ENCODE measurements at regions not wholly inside any gene's neighbourhood (a gene's known extent, or its start where the extent isn't known, plus 50 kb on each side); places are given as distances from the start of the nearest gene placed in this dataset.

DNA sequence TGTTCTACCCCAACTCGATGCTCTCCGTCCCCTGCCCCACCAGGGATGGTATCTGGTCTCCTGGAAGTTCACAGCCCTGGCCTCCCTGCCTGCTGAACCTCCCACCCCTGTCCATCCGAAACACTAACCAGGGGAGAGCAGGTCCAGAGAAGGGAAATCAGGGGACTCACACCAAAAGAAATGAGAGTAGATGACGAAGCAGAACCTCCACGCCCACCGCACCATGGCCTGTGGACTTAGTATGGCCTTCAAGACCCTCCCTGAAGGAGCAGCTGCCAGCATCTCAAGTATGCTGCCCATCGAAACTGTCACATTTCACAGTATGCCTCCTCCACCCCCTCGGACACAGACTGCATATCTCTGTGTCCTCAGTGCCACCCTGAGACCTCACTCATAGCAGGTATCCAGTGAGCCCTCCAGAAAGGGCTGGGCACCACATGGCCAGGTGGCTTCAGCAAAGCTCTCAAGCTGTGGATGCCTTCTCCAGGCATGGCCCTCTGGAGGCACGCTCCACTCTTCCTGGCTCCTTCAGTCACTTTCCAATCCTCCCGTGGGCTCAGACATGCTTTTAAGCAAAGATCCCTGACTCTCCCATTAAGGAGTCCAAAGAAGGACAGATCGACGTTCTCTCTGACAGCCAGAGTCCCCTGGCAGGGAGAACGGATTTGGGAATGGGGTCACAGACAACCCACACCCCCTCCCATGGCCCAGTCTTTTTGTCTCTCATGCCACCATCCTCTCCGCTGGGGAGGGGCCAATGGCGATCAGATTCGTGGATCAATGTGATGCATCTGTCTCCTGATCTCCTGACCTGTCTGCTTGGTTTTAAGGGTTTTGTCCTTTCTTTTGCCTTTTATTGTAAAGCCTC is 158.4 kb downstream of the ANKRD60 start:
- Histone ChIP-seq H3K36me3 (replicated peaks in 1 of 2) (no peaks in the 10 kb centered on the region), H3K9me3 (replicated peaks in 1 of 3) (no peaks in the 10 kb centered on the region), H3K27ac (no peak overlapping the region), H3K4me1 (replicated peaks in 1 of 2) (no peaks in the 10 kb centered on the region), H3K4me3 (no peak overlapping the region), H3K27me3 (no peaks in the 10 kb centered on the region)
- WGBS, 4 donors, result 76 to 85% (median 76%) methylated on average over 14 to 16 of the region's 16 CpGs
- peak in 2 of 7 donors; percentile 8 to 20 for DNase-seq
- intact Hi-C loops (cut with DNase I), result no loop called here
- TF ChIP-seq POLR2A (IDR thresholded peaks at IDR 0.05), result no peak
- TF ChIP-seq, protein P1, sequence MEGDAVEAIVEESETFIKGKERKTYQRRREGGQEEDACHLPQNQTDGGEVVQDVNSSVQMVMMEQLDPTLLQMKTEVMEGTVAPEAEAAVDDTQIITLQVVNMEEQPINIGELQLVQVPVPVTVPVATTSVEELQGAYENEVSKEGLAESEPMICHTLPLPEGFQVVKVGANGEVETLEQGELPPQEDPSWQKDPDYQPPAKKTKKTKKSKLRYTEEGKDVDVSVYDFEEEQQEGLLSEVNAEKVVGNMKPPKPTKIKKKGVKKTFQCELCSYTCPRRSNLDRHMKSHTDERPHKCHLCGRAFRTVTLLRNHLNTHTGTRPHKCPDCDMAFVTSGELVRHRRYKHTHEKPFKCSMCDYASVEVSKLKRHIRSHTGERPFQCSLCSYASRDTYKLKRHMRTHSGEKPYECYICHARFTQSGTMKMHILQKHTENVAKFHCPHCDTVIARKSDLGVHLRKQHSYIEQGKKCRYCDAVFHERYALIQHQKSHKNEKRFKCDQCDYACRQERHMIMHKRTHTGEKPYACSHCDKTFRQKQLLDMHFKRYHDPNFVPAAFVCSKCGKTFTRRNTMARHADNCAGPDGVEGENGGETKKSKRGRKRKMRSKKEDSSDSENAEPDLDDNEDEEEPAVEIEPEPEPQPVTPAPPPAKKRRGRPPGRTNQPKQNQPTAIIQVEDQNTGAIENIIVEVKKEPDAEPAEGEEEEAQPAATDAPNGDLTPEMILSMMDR (IDR thresholded peaks at IDR 0.05), result no peak

DNA sequence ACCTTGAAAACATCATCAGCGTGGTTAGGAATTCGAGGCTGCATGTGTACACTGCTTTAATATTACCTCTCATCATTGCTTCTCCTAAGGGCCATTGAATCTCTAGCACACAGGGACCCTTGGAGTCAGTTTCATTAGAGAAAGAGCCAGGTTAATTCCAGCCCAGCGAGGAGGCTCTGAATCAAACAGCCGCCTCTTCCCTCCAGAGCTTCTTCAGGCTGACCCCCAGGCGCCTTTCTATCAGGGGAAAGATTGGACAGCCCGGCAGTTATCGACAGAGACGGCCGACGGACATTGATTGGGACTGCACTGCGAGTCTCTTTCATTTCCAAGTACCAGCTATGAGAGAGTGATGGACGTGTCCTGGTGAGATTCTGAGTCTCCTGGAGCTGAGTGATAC is 159.2 kb downstream of the ANKRD60 start:
- H3K4me1 ChIP-seq (replicated peaks in 1 of 2), result no peaks in the 10 kb centered on the region

DNA sequence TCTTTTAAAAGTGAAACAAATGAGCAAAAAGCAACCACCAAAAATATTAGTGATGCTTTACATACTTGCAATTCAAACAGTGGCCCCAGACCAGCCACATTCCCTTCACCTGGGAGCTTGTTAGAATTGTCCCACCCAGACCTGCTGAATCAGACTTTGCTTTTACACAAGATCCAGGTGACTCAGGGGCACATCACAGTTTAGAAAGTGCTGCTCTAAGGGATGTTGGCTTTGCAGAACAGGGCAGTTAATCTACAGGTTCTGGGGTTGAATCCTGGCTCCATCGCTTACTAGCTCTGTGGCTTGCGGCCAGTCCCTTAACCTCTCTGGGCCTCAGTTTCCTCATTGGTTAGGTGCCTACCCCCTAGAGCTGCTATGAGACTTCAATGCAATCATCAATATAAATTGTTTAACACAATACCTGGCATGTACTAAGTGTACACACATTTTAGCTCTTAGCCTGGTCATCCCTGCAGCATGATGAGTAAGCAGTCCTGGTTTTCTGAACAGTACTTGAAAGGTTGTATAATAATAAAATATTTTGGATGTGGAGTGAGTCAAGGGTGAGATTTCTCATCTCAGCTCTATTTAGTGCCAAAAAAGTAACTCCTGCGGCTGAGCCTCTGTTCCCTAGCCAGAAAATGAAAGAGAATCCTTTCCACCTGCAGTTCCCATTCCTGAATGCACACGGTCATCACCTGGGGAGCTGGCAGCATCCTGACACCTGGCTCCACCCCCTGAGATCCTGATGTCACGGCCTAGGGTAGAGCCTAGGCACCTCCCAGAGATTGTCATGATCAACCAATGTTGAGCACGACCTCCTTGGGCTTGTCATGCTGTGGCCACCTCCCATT is 162.7 kb downstream of the ANKRD60 start:
- no peaks in the 10 kb centered on the region for H3K4me1 ChIP-seq (replicated peaks in 1 of 2)
- no peaks in the 10 kb centered on the region for H3K36me3 ChIP-seq (replicated peaks in 1 of 2)
- no peak overlapping the region for H3K27ac ChIP-seq
- no peaks in the 10 kb centered on the region for H3K9me3 ChIP-seq (replicated peaks in 1 of 3)
- DNase-seq, result peak in 2 of 7 donors; percentile 6 to 20
- H3K27me3 ChIP-seq, result no peaks in the 10 kb centered on the region
- intact Hi-C loops (cut with DNase I), result no loop called here
- TF ChIP-seq POLR2A (IDR thresholded peaks at IDR 0.05), result no peak
- TF ChIP-seq, protein P1 (IDR thresholded peaks at IDR 0.05), result no peak
- H3K4me3 ChIP-seq, result no peak overlapping the region
- 48 to 79% (median 66%) methylated on average over 5 to 6 of the region's 6 CpGs for WGBS, 4 donors

More for the DNA sequence above, 159.2 kb downstream of the ANKRD60 start:
- Histone ChIP-seq H3K4me3 (no peak overlapping the region), H3K36me3 (replicated peaks in 1 of 2) (no peaks in the 10 kb centered on the region), H3K9me3 (replicated peaks in 1 of 3) (no peaks in the 10 kb centered on the region), H3K27ac (no peak overlapping the region), H3K27me3 (no peaks in the 10 kb centered on the region)
- 71 to 84% (median 75%) methylated on average over 12 of the region's 12 CpGs for WGBS, 4 donors
- intact Hi-C loops (cut with DNase I), result no loop called here
- peak in 1 of 7 donors; percentile 7 for DNase-seq
- TF ChIP-seq, protein P1 (IDR thresholded peaks at IDR 0.05), result no peak
- no peak for TF ChIP-seq POLR2A (IDR thresholded peaks at IDR 0.05)

GRCh38 chr20:58064411-58065010 is 163.9 kb downstream of the ANKRD60 start:
- Histone ChIP-seq H3K9me3 (replicated peaks in 1 of 3) (no peaks in the 10 kb centered on the region), H3K36me3 (replicated peaks in 1 of 2) (no peaks in the 10 kb centered on the region), H3K27me3 (no peaks in the 10 kb centered on the region), H3K27ac (no peak overlapping the region), H3K4me1 (replicated peaks in 1 of 2) (no peaks in the 10 kb centered on the region), H3K4me3 (no peak overlapping the region)
- intact Hi-C loops (cut with DNase I), result no loop called here
- peak in 2 of 7 donors; percentile 9 to 15 for DNase-seq
- no peak for TF ChIP-seq POLR2A (IDR thresholded peaks at IDR 0.05)
- TF ChIP-seq, protein P1 (IDR thresholded peaks at IDR 0.05), result no peak
- WGBS, 4 donors, result 70 to 78% (median 74%) methylated on average over 5 of the region's 5 CpGs
